Transverse colon (tissue), 4 donors: ENCODE measurements at regions not wholly inside any gene's neighbourhood (a gene's known extent, or its start where the extent isn't known, plus 50 kb on each side); places are given as distances from the start of the nearest gene placed in this dataset.

ENCODE experiments used
- EP300 ChIP-seq: sonication (generic); formaldehyde crosslinking; IDR thresholded peaks from one replicate; pipeline ENCODE4 v1.6.1; 2017; ENCODE audit warnings: antibody characterized with exemption, low read depth
- POLR2A ChIP-seq: fragments of 450-650 bp; IDR thresholded peaks from one replicate; pipeline ENCODE4 v1.6.1; 2016; ENCODE audit warnings: antibody characterized with exemption, mild to moderate bottlenecking, moderate library complexity
- POLR2AphosphoS5 ChIP-seq, 3 donors: sonication (generic); formaldehyde crosslinking; IDR thresholded peaks; one replicate each; pipeline ENCODE4 v1.6.1; 2016; ENCODE audit warnings: antibody characterized with exemption in 3 of 3
- TF ChIP-seq, protein P1 (sequence below), 5 experiments: fragments of 200-600 bp in 3 of 5; fragments of 450-650 bp in 2 of 5; sonication (generic) in 3 of 5; IDR thresholded peaks; 1 replicate in 2 of 5; 2 replicates in 3 of 5; pipeline ENCODE4 v1.5.1; 2016 to 2017; ENCODE audit warnings: antibody characterized with exemption in 5 of 5, inconsistent platforms in 3 of 5, mild to moderate bottlenecking in 2 of 5, moderate library complexity in 1 of 5

- TF ChIP-seq, protein P1, sequence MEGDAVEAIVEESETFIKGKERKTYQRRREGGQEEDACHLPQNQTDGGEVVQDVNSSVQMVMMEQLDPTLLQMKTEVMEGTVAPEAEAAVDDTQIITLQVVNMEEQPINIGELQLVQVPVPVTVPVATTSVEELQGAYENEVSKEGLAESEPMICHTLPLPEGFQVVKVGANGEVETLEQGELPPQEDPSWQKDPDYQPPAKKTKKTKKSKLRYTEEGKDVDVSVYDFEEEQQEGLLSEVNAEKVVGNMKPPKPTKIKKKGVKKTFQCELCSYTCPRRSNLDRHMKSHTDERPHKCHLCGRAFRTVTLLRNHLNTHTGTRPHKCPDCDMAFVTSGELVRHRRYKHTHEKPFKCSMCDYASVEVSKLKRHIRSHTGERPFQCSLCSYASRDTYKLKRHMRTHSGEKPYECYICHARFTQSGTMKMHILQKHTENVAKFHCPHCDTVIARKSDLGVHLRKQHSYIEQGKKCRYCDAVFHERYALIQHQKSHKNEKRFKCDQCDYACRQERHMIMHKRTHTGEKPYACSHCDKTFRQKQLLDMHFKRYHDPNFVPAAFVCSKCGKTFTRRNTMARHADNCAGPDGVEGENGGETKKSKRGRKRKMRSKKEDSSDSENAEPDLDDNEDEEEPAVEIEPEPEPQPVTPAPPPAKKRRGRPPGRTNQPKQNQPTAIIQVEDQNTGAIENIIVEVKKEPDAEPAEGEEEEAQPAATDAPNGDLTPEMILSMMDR (IDR thresholded peaks at IDR 0.05) = no peak
- no peak for TF ChIP-seq POLR2A
- TF ChIP-seq POLR2AphosphoS5 (IDR thresholded peaks at IDR 0.05) = no peak
- no peak for TF ChIP-seq EP300
Observed at GRCh38 chr12:131261906-131262305, 308.2 kb downstream of the ADGRD1 start.
